Neural cell (in vitro differentiated cells): ENCODE measurements at regions not wholly inside any gene's neighbourhood (a gene's known extent, or its start where the extent isn't known, plus 50 kb on each side); places are given as distances from the start of the nearest gene placed in this dataset.

Experiments used
- H2AFZ ChIP-seq: fragments of 200-600, 300-800 bp; sonication (generic), shearing (Covaris generic); 2 replicates; pipeline ENCODE4 v1.6.0; 2014; ENCODE audit warnings: low read depth, mild to moderate bottlenecking, antibody characterized with exemption, low read length, moderate library complexity
- H3F3A ChIP-seq: fragments of 200-600 bp; shearing (Covaris generic); 2 replicates; pipeline ENCODE4 v1.6.1; 2016; ENCODE audit warnings: mild to moderate bottlenecking, moderate library complexity, mixed read lengths, antibody characterized with exemption, low read length; ENCODE audit not compliant: insufficient read depth, poor library complexity, severe bottlenecking
- H3K27ac ChIP-seq: fragments of 200-600, 300-800 bp; sonication (generic), shearing (Covaris generic); 2 replicates; pipeline ENCODE4 v1.5.1; 2014; ENCODE audit warnings: mild to moderate bottlenecking, low read length, moderate library complexity
- H3K27me3 ChIP-seq: fragments of 300-800, 200-600 bp; sonication (generic), shearing (Covaris generic); 2 replicates; pipeline ENCODE4 v1.6.0; 2014; ENCODE audit warnings: mild to moderate bottlenecking, low read depth, low read length, moderate library complexity; ENCODE audit not compliant: insufficient read depth
- H3K36me3 ChIP-seq: fragments of 300-800, 200-600 bp; sonication (generic), shearing (Covaris generic); 2 replicates; pipeline ENCODE4 v1.5.1; 2014; ENCODE audit warnings: mild to moderate bottlenecking, antibody characterized with exemption, low read length, moderate library complexity; ENCODE audit not compliant: insufficient read depth
- H3K4me2 ChIP-seq: fragments of 300-800, 200-600 bp; sonication (generic), shearing (Covaris generic); 2 replicates; pipeline ENCODE4 v1.6.0; 2014; ENCODE audit warnings: mild to moderate bottlenecking, low read length
- H3K4me3 ChIP-seq: fragments of 300-800, 200-600 bp; sonication (generic), shearing (Covaris generic); 2 replicates; pipeline ENCODE4 v1.5.1; 2014; ENCODE audit warnings: mild to moderate bottlenecking, low read length, moderate library complexity
- H3K79me2 ChIP-seq: fragments of 200-600 bp; shearing (Covaris generic); replicated peaks from 2 replicates; pipeline ENCODE4 v1.6.0; 2014; ENCODE audit warnings: mild to moderate bottlenecking, low read length, moderate library complexity; ENCODE audit not compliant: insufficient read depth
- H3K9ac ChIP-seq: fragments of 300-800, 200-600 bp; sonication (generic), shearing (Covaris generic); 2 replicates; pipeline ENCODE4 v1.6.1; 2016; ENCODE audit warnings: mild to moderate bottlenecking, low read length, mixed read lengths
- H3K9me2 ChIP-seq: fragments of 200-600 bp; shearing (Covaris generic); 2 replicates; pipeline ENCODE4 v1.6.1; 2016; ENCODE audit warnings: mild to moderate bottlenecking, low read length, mixed read lengths; ENCODE audit not compliant: insufficient read depth
- H3K9me3 ChIP-seq: fragments of 200-600, 300-800 bp; sonication (generic), shearing (Covaris generic); 2 replicates; pipeline ENCODE4 v1.6.1; 2016; ENCODE audit warnings: mild to moderate bottlenecking, mixed run types, low read length, moderate library complexity, mixed read lengths
- H4K20me1 ChIP-seq: fragments of 200-600 bp; shearing (Covaris generic); 2 replicates; pipeline ENCODE4 v1.6.1; 2016; ENCODE audit warnings: mild to moderate bottlenecking, mixed run types; ENCODE audit not compliant: insufficient read depth
- CTCF ChIP-seq: fragments of 450-650 bp; IDR thresholded peaks from 2 replicates; pipeline ENCODE4 v1.5.1; 2014; ENCODE audit warnings: antibody characterized with exemption, mild to moderate bottlenecking, moderate library complexity; ENCODE audit not compliant: poor library complexity, severe bottlenecking
- EP300 ChIP-seq: fragments of 450-650 bp; conservative IDR thresholded peaks from 2 replicates; pipeline ENCODE4 v1.6.1; 2014; ENCODE audit warnings: antibody characterized with exemption, mild to moderate bottlenecking, moderate library complexity; ENCODE audit not compliant: poor library complexity, severe bottlenecking
- EZH2 ChIP-seq: fragments of 200-600, 300-800 bp; shearing (Covaris generic), sonication (generic); IDR thresholded peaks from 2 replicates; pipeline ENCODE4 v1.6.1; 2014; ENCODE audit warnings: antibody characterized with exemption, low read length, borderline replicate concordance, mild to moderate bottlenecking; ENCODE audit not compliant: insufficient read depth, poor library complexity, severe bottlenecking
- MXI1 ChIP-seq: fragments of 450-650 bp; conservative IDR thresholded peaks from 2 replicates; pipeline ENCODE4 v1.6.1; 2014; ENCODE audit warnings: antibody characterized with exemption, mild to moderate bottlenecking; ENCODE audit not compliant: poor library complexity, severe bottlenecking
- POLR2AphosphoS5 ChIP-seq: IDR thresholded peaks from 2 replicates; pipeline ENCODE4 v1.6.1; 2012
- RAD21 ChIP-seq: fragments of 450-650 bp; conservative IDR thresholded peaks from 2 replicates; pipeline ENCODE4 v1.6.1; 2014; ENCODE audit warnings: antibody characterized with exemption, mild to moderate bottlenecking, moderate library complexity
- SMC3 ChIP-seq: fragments of 450-650 bp; conservative IDR thresholded peaks from 2 replicates; pipeline ENCODE4 v1.6.1; 2014; ENCODE audit warnings: antibody characterized with exemption, mild to moderate bottlenecking, moderate library complexity; ENCODE audit not compliant: poor library complexity
- TAF1 ChIP-seq: IDR thresholded peaks from 2 replicates; pipeline ENCODE4 v1.6.1; 2012; ENCODE audit warnings: low read depth
- TF ChIP-seq, protein P1 (sequence below): IDR thresholded peaks from 2 replicates; pipeline ENCODE4 v1.6.1; 2012; ENCODE audit warnings: borderline replicate concordance

DNA sequence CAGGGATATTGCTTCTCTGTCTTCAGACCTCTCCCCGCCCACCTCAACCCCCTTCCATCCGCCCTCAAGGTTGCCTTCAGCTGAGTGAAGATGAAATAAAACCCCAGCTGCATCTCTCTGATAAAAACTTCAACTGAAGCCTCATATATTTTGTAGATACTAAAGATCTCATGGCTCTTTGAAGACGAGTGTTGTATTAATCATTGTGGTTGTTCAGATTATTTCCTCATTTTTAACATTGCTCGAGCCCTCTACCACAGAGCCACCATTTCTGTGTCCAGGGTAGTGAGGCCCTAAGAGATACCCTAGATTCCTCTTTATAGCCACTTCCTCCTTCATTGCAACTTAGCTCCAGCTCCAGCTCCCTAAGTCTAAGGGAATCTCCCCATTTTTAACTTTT, 312.8 kb upstream of the ZNF507 start:
- H3K9me2 ChIP-seq, result no peaks in the 10 kb centered on the region
- no peak overlapping the region for H3K4me3 ChIP-seq
- no peaks in the 10 kb centered on the region for H3K79me2 ChIP-seq
- no peak overlapping the region for H3K4me2 ChIP-seq
- H3K27ac ChIP-seq, result no peak overlapping the region
- no peak overlapping the region for H2AFZ ChIP-seq
- H3K27me3 ChIP-seq, result no peaks in the 10 kb centered on the region
- no peak overlapping the region for H3K9ac ChIP-seq
- H3K9me3 ChIP-seq, result no peaks in the 10 kb centered on the region
- no peaks in the 10 kb centered on the region for H4K20me1 ChIP-seq
- TF ChIP-seq, protein P1, sequence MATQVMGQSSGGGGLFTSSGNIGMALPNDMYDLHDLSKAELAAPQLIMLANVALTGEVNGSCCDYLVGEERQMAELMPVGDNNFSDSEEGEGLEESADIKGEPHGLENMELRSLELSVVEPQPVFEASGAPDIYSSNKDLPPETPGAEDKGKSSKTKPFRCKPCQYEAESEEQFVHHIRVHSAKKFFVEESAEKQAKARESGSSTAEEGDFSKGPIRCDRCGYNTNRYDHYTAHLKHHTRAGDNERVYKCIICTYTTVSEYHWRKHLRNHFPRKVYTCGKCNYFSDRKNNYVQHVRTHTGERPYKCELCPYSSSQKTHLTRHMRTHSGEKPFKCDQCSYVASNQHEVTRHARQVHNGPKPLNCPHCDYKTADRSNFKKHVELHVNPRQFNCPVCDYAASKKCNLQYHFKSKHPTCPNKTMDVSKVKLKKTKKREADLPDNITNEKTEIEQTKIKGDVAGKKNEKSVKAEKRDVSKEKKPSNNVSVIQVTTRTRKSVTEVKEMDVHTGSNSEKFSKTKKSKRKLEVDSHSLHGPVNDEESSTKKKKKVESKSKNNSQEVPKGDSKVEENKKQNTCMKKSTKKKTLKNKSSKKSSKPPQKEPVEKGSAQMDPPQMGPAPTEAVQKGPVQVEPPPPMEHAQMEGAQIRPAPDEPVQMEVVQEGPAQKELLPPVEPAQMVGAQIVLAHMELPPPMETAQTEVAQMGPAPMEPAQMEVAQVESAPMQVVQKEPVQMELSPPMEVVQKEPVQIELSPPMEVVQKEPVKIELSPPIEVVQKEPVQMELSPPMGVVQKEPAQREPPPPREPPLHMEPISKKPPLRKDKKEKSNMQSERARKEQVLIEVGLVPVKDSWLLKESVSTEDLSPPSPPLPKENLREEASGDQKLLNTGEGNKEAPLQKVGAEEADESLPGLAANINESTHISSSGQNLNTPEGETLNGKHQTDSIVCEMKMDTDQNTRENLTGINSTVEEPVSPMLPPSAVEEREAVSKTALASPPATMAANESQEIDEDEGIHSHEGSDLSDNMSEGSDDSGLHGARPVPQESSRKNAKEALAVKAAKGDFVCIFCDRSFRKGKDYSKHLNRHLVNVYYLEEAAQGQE, result no peak
- TF ChIP-seq EZH2 (no peak), RAD21 (no peak), POLR2AphosphoS5 (no peak), EP300 (no peak), MXI1 (no peak), SMC3 (no peak), CTCF (no peak), TAF1 (no peak)
- H3F3A ChIP-seq, result no peaks in the 10 kb centered on the region
- H3K36me3 ChIP-seq, result no peaks in the 10 kb centered on the region

GRCh38 chr19:32035626-32036025, 309.8 kb upstream of the ZNF507 start:
- no peak overlapping the region for H2AFZ ChIP-seq
- H3K9ac ChIP-seq, result no peak overlapping the region

More at GRCh38 chr19:32035626-32036025, 309.8 kb upstream of the ZNF507 start:
- H3K9me3 ChIP-seq, result no peaks in the 10 kb centered on the region
- H3K36me3 ChIP-seq, result no peaks in the 10 kb centered on the region
- no peak overlapping the region for H3K4me2 ChIP-seq
- no peaks in the 10 kb centered on the region for H3K79me2 ChIP-seq
- TF ChIP-seq SMC3 (no peak), CTCF (no peak), RAD21 (no peak), EZH2 (no peak), EP300 (no peak), MXI1 (no peak), POLR2AphosphoS5 (no peak), TAF1 (no peak)
- TF ChIP-seq, protein P1, result no peak
- peaks cover 4% of the 10 kb centered on the region for H3K27me3 ChIP-seq
- H3F3A ChIP-seq, result no peaks in the 10 kb centered on the region
- H3K4me3 ChIP-seq, result no peak overlapping the region
- no peak overlapping the region for H3K27ac ChIP-seq
- H4K20me1 ChIP-seq, result no peaks in the 10 kb centered on the region
- H3K9me2 ChIP-seq, result no peaks in the 10 kb centered on the region
